ENCODE measurements at regions not wholly inside any gene's neighbourhood (a gene's known extent, or its start where the extent isn't known, plus 50 kb on each side); places are given as distances from the start of the nearest gene placed in this dataset.

DNA sequence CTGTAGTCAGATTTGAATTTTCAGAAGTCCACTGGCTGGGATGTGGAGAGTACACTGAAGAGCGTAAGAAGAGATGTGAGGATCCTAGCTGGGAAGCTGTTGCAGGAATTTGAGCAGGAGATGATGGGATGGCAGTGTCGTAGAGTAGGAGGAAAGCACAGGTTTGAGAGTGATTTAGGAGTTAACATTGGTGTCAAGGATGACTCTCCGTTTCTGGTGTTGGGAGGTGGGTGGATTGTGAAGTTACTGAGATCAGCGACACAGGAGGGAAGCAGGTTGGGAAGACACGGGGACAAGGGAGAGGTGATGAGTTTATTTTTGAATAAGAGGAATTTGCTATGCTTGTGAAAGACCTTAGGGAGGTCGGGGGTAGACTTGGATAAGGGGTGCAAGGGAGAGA, 434.2 kb upstream of the TPM1 start:
- Histone ChIP-seq H3K4me1 (ENCODE audit: low read length) (no peaks in the 10 kb centered on the region), H4K20me1 (ENCODE audit: insufficient read depth, low read length) (no peaks in the 10 kb centered on the region), H3K9ac (ENCODE audit: low read length) (no peak overlapping the region), H3F3A (ENCODE audit: insufficient read depth, low read length) (no peaks in the 10 kb centered on the region), H3K4me2 (ENCODE audit: low read depth, low read length) (no peak overlapping the region), H3K4me3 (ENCODE audit: low read length) (no peak overlapping the region), H3K36me3 (replicated peaks; ENCODE audit: insufficient read depth, low read length) (no peaks in the 10 kb centered on the region), H2AFZ (ENCODE audit: low read length) (no peak overlapping the region), H3K9me2 (replicated peaks; ENCODE audit: insufficient read depth, low read length) (no peaks in the 10 kb centered on the region), H3K79me2 (ENCODE audit: low read length) (no peaks in the 10 kb centered on the region), H3K9me3 (replicated peaks; ENCODE audit: insufficient read depth, low read length) (no peaks in the 10 kb centered on the region), H3K27ac (ENCODE audit: low read length) (no peak overlapping the region), H3K27me3 (replicated peaks; ENCODE audit: insufficient read depth, low read length) (no peaks in the 10 kb centered on the region)
- TF ChIP-seq, protein P1, sequence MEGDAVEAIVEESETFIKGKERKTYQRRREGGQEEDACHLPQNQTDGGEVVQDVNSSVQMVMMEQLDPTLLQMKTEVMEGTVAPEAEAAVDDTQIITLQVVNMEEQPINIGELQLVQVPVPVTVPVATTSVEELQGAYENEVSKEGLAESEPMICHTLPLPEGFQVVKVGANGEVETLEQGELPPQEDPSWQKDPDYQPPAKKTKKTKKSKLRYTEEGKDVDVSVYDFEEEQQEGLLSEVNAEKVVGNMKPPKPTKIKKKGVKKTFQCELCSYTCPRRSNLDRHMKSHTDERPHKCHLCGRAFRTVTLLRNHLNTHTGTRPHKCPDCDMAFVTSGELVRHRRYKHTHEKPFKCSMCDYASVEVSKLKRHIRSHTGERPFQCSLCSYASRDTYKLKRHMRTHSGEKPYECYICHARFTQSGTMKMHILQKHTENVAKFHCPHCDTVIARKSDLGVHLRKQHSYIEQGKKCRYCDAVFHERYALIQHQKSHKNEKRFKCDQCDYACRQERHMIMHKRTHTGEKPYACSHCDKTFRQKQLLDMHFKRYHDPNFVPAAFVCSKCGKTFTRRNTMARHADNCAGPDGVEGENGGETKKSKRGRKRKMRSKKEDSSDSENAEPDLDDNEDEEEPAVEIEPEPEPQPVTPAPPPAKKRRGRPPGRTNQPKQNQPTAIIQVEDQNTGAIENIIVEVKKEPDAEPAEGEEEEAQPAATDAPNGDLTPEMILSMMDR (IDR thresholded peaks at IDR 0.05; ENCODE audit: low read length): no peak
- TF ChIP-seq EZH2 (optimal IDR thresholded peaks at IDR 0.05; ENCODE audit: low read depth, low read length): no peak
- TF ChIP-seq EZH2phosphoT487 (IDR thresholded peaks at IDR 0.05; ENCODE audit: low read length): no peak
- no peak for DNase-seq

DNA sequence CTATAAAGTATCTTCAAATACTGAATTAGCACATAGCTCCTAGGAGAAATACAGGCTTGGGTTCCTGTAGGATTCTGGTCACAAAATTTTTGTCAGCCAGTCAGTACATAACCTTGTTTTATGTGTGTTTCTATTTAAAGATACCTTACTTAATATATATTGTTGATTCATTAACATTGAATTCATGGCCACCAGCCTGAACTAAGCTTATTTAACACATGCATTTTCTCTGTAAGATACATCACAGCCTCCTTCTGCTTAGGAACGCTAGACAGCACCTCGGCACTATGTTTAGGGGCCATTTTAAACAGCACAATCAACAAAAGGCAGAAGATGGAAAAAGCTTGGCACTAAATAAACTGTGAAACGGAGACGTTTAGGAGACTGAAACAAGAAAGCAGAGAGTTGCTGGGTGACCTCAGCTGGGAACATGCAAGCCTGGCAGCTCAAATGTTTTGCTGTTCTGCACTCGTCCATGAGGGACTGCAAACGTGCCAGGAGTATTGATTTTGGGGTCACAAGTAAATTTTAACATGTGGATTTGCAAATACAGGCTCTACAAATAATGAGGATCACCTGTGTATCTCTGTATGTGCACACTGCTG, 432.2 kb upstream of the TPM1 start:
- Histone ChIP-seq H2AFZ (ENCODE audit: low read length) (no peak overlapping the region), H3K9me3 (replicated peaks; ENCODE audit: insufficient read depth, low read length) (no peaks in the 10 kb centered on the region), H4K20me1 (ENCODE audit: insufficient read depth, low read length) (no peaks in the 10 kb centered on the region), H3K4me1 (ENCODE audit: low read length) (no peaks in the 10 kb centered on the region), H3K36me3 (replicated peaks; ENCODE audit: insufficient read depth, low read length) (no peaks in the 10 kb centered on the region), H3K27me3 (replicated peaks; ENCODE audit: insufficient read depth, low read length) (no peaks in the 10 kb centered on the region), H3K9me2 (replicated peaks; ENCODE audit: insufficient read depth, low read length) (no peaks in the 10 kb centered on the region), H3F3A (ENCODE audit: insufficient read depth, low read length) (no peaks in the 10 kb centered on the region), H3K27ac (ENCODE audit: low read length) (no peak overlapping the region), H3K9ac (ENCODE audit: low read length) (no peak overlapping the region), H3K79me2 (ENCODE audit: low read length) (no peaks in the 10 kb centered on the region), H3K4me2 (ENCODE audit: low read depth, low read length) (no peak overlapping the region), H3K4me3 (ENCODE audit: low read length) (no peak overlapping the region)
- DNase-seq: no peak
- TF ChIP-seq EZH2 (optimal IDR thresholded peaks at IDR 0.05; ENCODE audit: low read depth, low read length): no peak
- TF ChIP-seq, protein P1 (IDR thresholded peaks at IDR 0.05; ENCODE audit: low read length): no peak

DNA sequence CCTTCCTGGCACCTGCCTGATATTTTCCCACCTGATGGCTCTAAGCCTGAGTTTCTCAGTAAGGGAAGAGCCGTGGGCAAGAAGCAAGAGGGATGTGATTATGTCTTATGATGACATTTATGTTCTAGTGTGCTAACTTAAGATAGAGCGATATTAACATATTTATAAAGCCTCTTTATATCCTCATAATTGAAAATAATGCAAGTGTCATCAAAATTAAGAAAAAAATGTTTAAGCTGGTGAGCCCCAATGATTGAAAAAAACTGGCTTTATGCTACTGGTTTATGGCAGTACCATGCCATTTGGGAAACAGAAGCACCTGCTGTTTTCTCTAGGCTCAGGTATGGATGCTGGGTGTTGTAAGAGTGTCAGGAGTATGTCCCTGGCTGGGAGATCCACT, 431.5 kb upstream of the TPM1 start:
- H3F3A ChIP-seq (ENCODE audit: insufficient read depth, low read length): no peaks in the 10 kb centered on the region
- no peaks in the 10 kb centered on the region for H4K20me1 ChIP-seq (ENCODE audit: insufficient read depth, low read length)
- no peak overlapping the region for H3K9ac ChIP-seq (ENCODE audit: low read length)
- H3K9me2 ChIP-seq (replicated peaks; ENCODE audit: insufficient read depth, low read length): no peaks in the 10 kb centered on the region
- H3K27me3 ChIP-seq (replicated peaks; ENCODE audit: insufficient read depth, low read length): no peaks in the 10 kb centered on the region
- no peak overlapping the region for H3K27ac ChIP-seq (ENCODE audit: low read length)
- no peaks in the 10 kb centered on the region for H3K4me1 ChIP-seq (ENCODE audit: low read length)
- DNase-seq: no peak
- TF ChIP-seq EZH2phosphoT487 (IDR thresholded peaks at IDR 0.05; ENCODE audit: low read length) (no peak), EZH2 (optimal IDR thresholded peaks at IDR 0.05; ENCODE audit: low read depth, low read length) (no peak)
- TF ChIP-seq, protein P1 (IDR thresholded peaks at IDR 0.05; ENCODE audit: low read length): no peak
- no peak overlapping the region for H3K4me3 ChIP-seq (ENCODE audit: low read length)
- no peaks in the 10 kb centered on the region for H3K79me2 ChIP-seq (ENCODE audit: low read length)
- H3K9me3 ChIP-seq (replicated peaks; ENCODE audit: insufficient read depth, low read length): no peaks in the 10 kb centered on the region
- H2AFZ ChIP-seq (ENCODE audit: low read length): no peak overlapping the region
- H3K36me3 ChIP-seq (replicated peaks; ENCODE audit: insufficient read depth, low read length): no peaks in the 10 kb centered on the region
- no peak overlapping the region for H3K4me2 ChIP-seq (ENCODE audit: low read depth, low read length)

All from MM.1S (cell line).